ENCODE measurements at regions not wholly inside any gene's neighbourhood (a gene's known extent, or its start where the extent isn't known, plus 50 kb on each side); places are given as distances from the start of the nearest gene placed in this dataset.
"Not testable (repeated sequence)": the region's sequence is repeated elsewhere in the genome, so short reads cannot be mapped to it uniquely, and the experiment has no call there.

GRCh38 chr10:107542607-107543006 is 378.1 kb upstream of the SORCS1 start:
- DNase-seq: no peak

GRCh38 chr10:107542016-107542415 is 377.5 kb upstream of the SORCS1 start:
- DNase-seq: no peak

- DNase-seq: no peak
Measured at GRCh38 chr10:107540981-107541380, 376.5 kb upstream of the SORCS1 start.

GRCh38 chr10:107529350-107529749 is 364.8 kb upstream of the SORCS1 start:
- no peak for DNase-seq

- no peak for DNase-seq
Measured at GRCh38 chr10:107520348-107520747, 355.8 kb upstream of the SORCS1 start.

GRCh38 chr10:107517811-107518210 is 353.3 kb upstream of the SORCS1 start:
- DNase-seq: no peak

- no peak for DNase-seq
Measured at GRCh38 chr10:107516349-107516748, 351.8 kb upstream of the SORCS1 start.

- not testable (repeated sequence) for DNase-seq
Measured at GRCh38 chr10:107504011-107504410, 339.5 kb upstream of the SORCS1 start.

GRCh38 chr10:107502229-107502985 is 337.9 kb upstream of the SORCS1 start:
- no peak for DNase-seq

- DNase-seq: no peak
Measured at GRCh38 chr10:107498983-107499382, 334.5 kb upstream of the SORCS1 start.

GRCh38 chr10:107497024-107497423 is 332.5 kb upstream of the SORCS1 start:
- no peak for DNase-seq

- DNase-seq: no peak
Measured at GRCh38 chr10:107496594-107496993, 332.1 kb upstream of the SORCS1 start.

GRCh38 chr10:107492389-107492788 is 327.9 kb upstream of the SORCS1 start:
- DNase-seq: no peak

- DNase-seq: no peak
Measured at GRCh38 chr10:107490389-107490788, 325.9 kb upstream of the SORCS1 start.

- no peak for DNase-seq
Measured at GRCh38 chr10:107487284-107487683, 322.8 kb upstream of the SORCS1 start.

GRCh38 chr10:107485019-107485418 is 320.5 kb upstream of the SORCS1 start:
- DNase-seq: no peak

GRCh38 chr10:107481881-107482280 is 317.4 kb upstream of the SORCS1 start:
- no peak for DNase-seq

- no peak for DNase-seq
Measured at GRCh38 chr10:107481224-107481623, 316.7 kb upstream of the SORCS1 start.

GRCh38 chr10:107480781-107481180 is 316.3 kb upstream of the SORCS1 start:
- no peak for DNase-seq

- no peak for DNase-seq
Measured at GRCh38 chr10:107477266-107477665, 312.8 kb upstream of the SORCS1 start.

- no peak for DNase-seq
Measured at GRCh38 chr10:107476408-107476807, 311.9 kb upstream of the SORCS1 start.

- DNase-seq: no peak
Measured at GRCh38 chr10:107474650-107475049, 310.1 kb upstream of the SORCS1 start.

GRCh38 chr10:107473225-107473624 is 308.7 kb upstream of the SORCS1 start:
- no peak for DNase-seq

- no peak for DNase-seq
Measured at GRCh38 chr10:107471911-107472310, 307.4 kb upstream of the SORCS1 start.

GRCh38 chr10:107453561-107453960 is 289.1 kb upstream of the SORCS1 start:
- no peak for DNase-seq
